HG02759 (cell line): ENCODE measurements at regions not wholly inside any gene's neighbourhood (a gene's known extent, or its start where the extent isn't known, plus 50 kb on each side); places are given as distances from the start of the nearest gene placed in this dataset.
A peak's percentile ranks its signal among the peaks of the same experiment; 100 is the strongest.
"Not testable (repeated sequence)": the region's sequence is repeated elsewhere in the genome, so short reads cannot be mapped to it uniquely, and the experiment has no call there.

Source experiments
- ATAC-seq: cut with Tn5 transposase; IDR thresholded peaks from one replicate; pipeline ENCODE4 v1.9.1; 2021; ENCODE audit warnings: mild to moderate bottlenecking, moderate library complexity; ENCODE audit not compliant: unreplicated experiment

DNA sequence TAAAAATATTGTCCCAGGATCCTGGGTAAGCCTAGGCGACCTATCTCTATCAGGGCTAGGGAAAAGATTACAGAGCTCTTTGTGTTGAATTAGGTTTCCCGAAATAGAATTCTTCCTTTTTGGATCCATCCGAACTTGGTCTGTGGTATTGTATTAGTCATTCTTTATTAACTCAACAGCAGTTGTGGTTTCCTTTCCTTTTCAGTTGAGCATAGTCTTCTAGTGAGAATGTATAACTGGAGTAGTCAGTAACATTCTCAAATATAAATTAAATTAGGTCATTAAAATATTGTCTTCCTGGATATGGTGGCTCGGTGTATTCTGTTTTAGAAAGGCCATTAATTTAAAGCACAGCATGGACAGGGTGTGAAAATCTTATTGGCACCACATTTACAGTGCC lies 520.4 kb downstream of the NLGN4X start:
- no peak for ATAC-seq

DNA sequence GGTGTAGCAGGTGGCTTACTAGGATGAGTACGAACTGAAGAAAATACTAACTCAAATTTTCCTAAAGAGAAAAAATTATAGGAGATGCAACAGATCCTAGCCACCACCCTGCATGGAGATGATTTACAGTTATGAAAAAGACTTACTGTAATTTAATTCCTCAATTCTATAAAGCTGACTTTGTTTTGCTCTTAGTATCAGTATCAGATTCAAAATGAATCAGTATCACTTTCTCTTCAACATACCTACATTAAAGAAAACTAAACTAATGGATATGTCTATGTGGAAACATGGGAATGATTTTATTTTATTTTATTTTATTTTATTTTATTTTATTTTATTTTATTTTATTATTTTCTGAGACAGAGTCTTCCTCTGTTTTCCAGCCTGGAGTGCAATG lies 525.8 kb downstream of the NLGN4X start:
- ATAC-seq: no peak

DNA sequence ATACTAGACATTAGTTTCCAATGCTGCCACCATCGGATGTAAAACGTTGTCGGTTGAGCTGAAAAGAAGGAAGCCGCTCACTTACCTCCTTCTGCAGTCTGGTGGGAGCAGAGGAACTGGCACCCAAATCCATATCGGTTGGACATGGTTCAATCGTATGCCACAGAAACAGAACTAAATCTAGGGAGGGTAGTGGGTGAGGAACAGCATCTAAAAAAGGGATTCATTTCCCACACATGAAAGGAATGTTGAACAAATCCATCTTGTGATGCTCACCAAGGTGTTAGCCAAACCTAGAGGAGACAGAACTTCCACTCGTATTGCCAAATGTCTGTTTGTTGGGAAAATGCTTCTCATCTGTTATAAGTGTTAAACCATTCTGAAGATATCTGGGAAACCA lies 532.7 kb downstream of the NLGN4X start:
- ATAC-seq: no peak

DNA sequence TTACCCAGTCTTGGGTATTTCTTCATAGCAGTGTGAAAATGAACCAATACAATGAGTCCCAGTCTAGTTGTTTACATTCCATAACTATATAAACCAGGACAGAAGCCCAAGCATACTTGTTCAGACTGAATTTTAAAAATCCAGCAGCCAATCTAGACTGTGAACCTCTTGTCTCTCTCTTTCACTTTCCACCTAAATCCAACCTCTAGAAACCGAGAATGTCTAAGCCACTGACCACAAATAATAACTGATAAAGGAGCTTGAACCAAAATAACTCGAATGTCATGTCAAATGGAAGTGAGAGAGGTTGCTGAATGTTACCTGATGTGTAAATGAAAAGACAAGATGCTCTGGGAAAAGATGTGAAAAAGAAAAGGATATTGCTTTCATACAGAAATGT lies 544.7 kb downstream of the NLGN4X start:
- no peak for ATAC-seq

DNA sequence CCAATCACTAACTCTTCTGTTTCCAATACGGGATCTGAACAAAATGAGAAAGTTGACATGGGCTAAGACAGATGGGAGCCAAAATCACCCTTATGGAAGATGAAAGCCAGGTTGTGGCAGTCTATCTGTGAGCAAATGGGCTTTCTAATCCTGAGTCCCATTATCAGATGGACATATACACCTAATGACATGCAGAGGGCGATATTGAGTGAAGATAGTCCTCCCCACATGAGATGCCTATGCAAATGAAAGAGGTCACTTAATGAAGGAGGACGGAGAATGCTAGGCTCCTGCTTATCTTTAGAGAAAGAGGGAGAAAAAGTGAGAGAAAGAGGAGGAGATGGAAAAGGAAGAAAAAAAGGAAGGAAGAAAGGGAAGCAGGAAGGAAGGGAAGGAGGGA lies 547.5 kb downstream of the NLGN4X start:
- ATAC-seq: no peak

DNA sequence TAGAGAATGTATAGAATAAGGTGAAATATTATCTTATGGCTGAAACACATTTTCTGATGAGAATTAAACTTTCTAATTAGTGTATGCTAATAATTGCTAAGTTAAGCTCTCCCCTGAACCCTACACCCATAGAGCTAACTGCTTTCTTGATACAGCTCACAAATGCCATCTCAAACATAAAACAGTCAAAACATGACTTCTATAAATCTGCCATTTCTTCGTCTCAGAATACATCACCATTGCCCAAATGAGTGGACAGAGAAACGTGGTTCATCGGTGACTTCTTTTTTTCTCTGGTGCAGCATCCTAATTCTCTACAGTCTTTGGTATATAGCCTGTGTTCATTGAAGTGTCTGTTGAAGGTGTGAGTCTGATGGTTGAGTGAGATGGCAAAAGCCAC lies 554.6 kb downstream of the NLGN4X start:
- ATAC-seq: no peak

- ATAC-seq: no peak
Observed at GRCh38 chrX:5672099-5672498, 556.6 kb downstream of the NLGN4X start.

GRCh38 chrX:5666689-5667088 lies 562.0 kb downstream of the NLGN4X start:
- not testable (repeated sequence) for ATAC-seq

DNA sequence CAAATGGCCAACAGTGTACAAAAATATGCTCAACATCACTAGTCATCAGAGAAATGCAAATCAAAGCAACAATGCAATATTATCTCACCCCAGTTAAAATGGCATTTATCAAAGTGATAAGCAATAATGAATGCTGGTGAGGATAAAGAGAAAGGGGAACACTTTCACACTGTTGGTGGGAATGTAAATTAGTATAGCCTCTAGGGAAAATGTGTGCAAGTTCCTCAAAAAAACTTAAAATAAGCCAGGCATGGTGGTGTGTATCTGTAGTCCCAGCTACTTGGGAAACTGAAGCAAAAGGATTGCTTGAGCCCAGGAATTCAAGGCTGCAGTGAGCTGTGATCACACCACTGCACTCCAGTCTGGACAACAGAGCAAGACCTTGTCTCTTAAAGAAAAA lies 572.1 kb downstream of the NLGN4X start:
- no peak for ATAC-seq

- ATAC-seq: no peak
Observed at GRCh38 chrX:5650904-5651303, 577.8 kb downstream of the NLGN4X start.

DNA sequence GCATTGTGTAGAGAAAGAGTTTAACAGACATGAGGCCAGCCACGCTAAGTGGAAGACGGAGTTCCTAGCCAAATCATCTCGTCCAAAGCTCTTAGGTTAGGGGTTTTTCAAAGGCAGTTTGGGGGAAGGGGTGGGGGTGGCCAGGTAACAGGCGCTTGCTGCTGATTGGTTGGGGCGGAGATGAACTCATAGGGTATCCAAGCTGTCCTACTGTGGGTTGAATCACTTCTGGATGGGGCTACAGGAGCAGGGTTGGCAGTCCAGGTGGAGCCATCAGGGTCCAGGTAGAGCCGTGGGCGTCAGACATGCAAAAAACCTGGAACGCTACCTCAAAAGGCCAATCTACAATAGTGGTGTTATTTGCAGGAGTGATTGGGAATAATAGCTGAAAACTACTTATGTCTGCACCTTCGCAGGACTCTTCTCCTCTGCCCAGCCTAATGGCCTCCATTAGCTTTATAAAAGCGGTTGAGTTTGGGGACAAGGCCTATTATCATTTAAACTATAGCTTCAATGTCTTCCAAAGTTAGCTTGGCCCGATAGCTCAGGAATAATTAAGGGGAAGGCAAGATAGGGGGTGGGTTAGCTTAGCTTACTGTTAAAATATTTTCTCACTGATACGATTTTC lies 579.6 kb downstream of the NLGN4X start:
- no peak for ATAC-seq

GRCh38 chrX:5646818-5647217 lies 581.8 kb downstream of the NLGN4X start:
- ATAC-seq: peak; percentile 98

- no peak for ATAC-seq
Observed at GRCh38 chrX:5644776-5645175, 583.9 kb downstream of the NLGN4X start.

GRCh38 chrX:5640071-5640470 lies 588.6 kb downstream of the NLGN4X start:
- ATAC-seq: no peak

GRCh38 chrX:5638572-5638971 lies 590.1 kb downstream of the NLGN4X start:
- no peak for ATAC-seq

DNA sequence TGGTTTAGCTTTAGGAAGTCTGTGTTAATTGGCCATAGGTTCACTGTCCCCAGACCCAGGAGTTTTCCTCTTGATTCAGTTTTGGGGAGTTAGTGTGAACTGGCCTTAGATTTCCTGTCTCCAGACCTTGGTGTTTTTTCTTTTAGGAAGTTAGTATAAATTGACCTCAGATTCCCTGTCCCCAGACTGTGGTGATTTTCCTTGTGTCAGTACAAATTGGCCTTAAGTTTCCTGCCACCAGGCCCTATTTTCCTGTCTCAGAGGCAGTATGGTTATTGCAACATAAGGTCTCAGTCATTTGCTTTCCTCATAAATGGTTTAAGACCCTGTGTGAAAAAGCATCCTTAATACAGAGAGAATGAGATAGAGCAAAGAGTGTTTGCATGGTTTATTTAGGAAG lies 595.8 kb downstream of the NLGN4X start:
- no peak for ATAC-seq

DNA sequence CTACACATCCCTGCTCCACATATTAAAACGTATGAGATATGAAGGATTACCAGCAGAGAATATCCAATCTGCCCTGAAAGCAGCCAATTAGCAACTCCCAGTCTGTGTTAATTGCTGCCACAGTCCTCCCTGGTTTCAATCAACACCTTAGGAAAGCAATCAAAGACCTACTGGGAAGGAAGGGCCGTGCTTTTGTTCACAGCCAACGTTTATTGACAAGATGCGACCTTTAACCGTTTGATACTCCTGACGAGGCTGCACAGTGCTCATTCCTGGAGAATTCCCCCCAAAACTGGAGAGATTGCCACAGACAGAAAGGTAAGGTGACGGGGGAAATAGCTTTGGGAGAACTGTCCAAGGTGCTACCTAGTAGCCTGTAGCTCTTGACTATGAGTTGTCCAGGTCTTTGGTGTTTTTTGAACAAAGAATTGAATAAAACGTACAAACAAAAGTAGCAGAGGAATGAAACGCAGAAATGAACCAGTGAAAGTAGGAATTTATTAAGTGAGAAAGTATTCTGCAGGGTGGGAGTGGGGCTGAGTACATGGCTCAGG lies 596.5 kb downstream of the NLGN4X start:
- ATAC-seq: no peak

DNA sequence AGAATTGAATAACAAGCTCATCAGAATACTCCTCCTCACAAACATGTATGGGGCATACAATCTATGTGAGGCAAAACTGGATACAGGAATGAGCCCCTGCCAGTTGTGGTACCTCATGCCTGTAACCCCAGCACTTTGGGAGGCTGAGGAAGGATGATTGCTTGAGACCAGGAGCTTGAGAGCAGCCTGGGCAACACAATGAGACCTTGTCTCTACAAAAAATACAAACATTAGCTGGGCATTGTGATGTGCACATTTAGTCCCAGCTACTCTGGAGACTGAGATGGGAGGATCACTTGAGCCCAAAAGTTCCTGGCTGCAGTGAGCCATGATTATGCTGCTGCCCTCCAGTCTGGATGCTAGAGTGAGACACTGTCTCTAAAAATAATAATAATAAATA lies 611.0 kb downstream of the NLGN4X start:
- no peak for ATAC-seq

GRCh38 chrX:5595570-5595969 lies 633.1 kb downstream of the NLGN4X start:
- ATAC-seq: no peak

DNA sequence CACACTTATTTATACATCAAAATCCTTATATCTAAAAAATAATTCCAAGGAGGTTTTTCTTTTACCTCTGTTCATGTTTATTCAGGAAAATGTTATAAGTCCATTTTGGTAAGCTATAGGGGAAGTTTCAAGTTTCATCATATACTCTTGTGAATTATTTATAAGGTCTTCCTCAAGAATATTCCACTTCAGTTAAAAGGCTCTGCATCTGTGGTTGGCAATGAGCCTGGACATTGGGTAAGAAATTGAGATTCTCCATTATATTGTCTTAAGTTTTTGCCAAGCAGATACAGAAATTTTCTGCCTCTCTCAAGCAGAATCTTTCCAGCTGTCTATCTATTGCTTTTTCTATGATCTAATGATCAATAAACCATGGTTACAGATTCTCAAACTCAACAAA lies 641.9 kb downstream of the NLGN4X start:
- no peak for ATAC-seq

GRCh38 chrX:5575407-5575806 lies 653.3 kb downstream of the NLGN4X start:
- ATAC-seq: no peak

DNA sequence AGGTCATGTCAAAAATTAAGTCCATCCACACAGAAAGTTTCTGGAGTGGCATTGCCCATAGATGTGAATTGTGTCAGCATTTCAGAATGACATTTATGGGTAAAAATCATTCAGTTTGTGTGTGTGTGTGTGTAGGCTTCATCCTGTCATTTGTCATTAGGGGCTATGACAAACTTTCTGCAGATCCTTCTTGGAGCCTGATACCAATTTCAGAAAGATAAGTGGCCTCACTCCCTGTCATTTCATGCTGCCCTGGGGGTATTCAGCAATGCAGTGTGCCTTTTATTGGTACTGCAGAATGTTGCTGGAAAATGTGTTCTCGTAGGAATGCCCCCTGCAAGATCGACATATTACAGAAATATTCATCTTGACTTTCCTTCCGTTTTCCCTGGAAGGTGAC lies 659.7 kb downstream of the NLGN4X start:
- no peak for ATAC-seq

DNA sequence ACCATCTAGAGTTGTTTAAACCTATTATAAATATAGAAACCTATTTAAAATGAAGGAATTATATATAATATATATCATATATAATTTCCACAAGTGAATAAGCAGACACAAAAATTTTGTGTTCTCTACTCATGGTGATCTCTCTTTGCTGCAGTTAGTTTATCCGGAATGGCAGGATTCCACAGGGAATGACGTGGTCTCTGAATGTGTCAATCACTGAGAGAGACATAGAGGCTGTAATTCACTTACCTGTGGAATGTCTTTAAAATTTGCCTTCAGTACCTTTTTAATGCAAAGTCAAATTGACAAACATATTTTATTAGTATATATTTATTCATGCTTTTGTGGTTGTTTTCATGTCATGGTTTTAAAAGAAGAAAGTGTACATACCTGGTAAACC lies 669.3 kb downstream of the NLGN4X start:
- no peak for ATAC-seq
